MM.1S (cell line): ENCODE measurements at regions not wholly inside any gene's neighbourhood (a gene's known extent, or its start where the extent isn't known, plus 50 kb on each side); places are given as distances from the start of the nearest gene placed in this dataset.

Experiments
- DNase-seq: peaks from one replicate; pipeline ENCODE4 v3.0.0-alpha.2; 2015
- H2AFZ ChIP-seq: fragments of 300-600 bp; sonication (generic); 2 replicates; pipeline ENCODE4 v1.6.0; 2016; ENCODE audit warnings: antibody characterized with exemption, low read length
- H3F3A ChIP-seq: fragments of 300-600 bp; sonication (generic); 2 replicates; pipeline ENCODE4 v1.6.1; 2016; ENCODE audit warnings: mild to moderate bottlenecking, antibody characterized with exemption, low read length, moderate library complexity, mixed read lengths; ENCODE audit not compliant: insufficient read depth
- H3K27ac ChIP-seq: fragments of 300-600 bp; sonication (generic); 2 replicates; pipeline ENCODE4 v1.5.1; 2016; ENCODE audit warnings: mild to moderate bottlenecking, low read length
- H3K27me3 ChIP-seq: fragments of 300-600 bp; sonication (generic); replicated peaks from 2 replicates; pipeline ENCODE4 v1.6.0; 2016; ENCODE audit warnings: low read length; ENCODE audit not compliant: insufficient read depth
- H3K36me3 ChIP-seq: fragments of 300-600 bp; sonication (generic); replicated peaks from 2 replicates; pipeline ENCODE4 v1.6.1; 2016; ENCODE audit warnings: mild to moderate bottlenecking, low read length, mixed read lengths; ENCODE audit not compliant: insufficient read depth
- H3K4me1 ChIP-seq: fragments of 300-600 bp; sonication (generic); 2 replicates; pipeline ENCODE4 v1.6.1; 2016; ENCODE audit warnings: low read length, mixed read lengths
- H3K4me2 ChIP-seq: fragments of 300-600 bp; sonication (generic); 2 replicates; pipeline ENCODE4 v1.6.0; 2016; ENCODE audit warnings: low read depth, low read length
- H3K4me3 ChIP-seq: fragments of 300-600 bp; sonication (generic); 2 replicates; pipeline ENCODE4 v1.5.1; 2016; ENCODE audit warnings: low read length, mixed read lengths
- H3K79me2 ChIP-seq: fragments of 300-600 bp; sonication (generic); 2 replicates; pipeline ENCODE4 v1.6.1; 2016; ENCODE audit warnings: mixed run types, low read length, mixed read lengths
- H3K9ac ChIP-seq: fragments of 300-600 bp; sonication (generic); 2 replicates; pipeline ENCODE4 v1.6.1; 2016; ENCODE audit warnings: low read length, mixed read lengths
- H3K9me2 ChIP-seq: fragments of 300-600 bp; sonication (generic); replicated peaks from 2 replicates; pipeline ENCODE4 v1.6.1; 2016; ENCODE audit warnings: mild to moderate bottlenecking, low read length, mixed read lengths; ENCODE audit not compliant: insufficient read depth
- H3K9me3 ChIP-seq: fragments of 300-600 bp; sonication (generic); replicated peaks from 2 replicates; pipeline ENCODE4 v1.6.1; 2016; ENCODE audit warnings: mild to moderate bottlenecking, low read length, mixed read lengths; ENCODE audit not compliant: insufficient read depth
- H4K20me1 ChIP-seq: fragments of 300-600 bp; sonication (generic); 2 replicates; pipeline ENCODE4 v1.6.1; 2016; ENCODE audit warnings: mild to moderate bottlenecking, low read length, moderate library complexity, mixed read lengths; ENCODE audit not compliant: insufficient read depth
- EZH2 ChIP-seq: fragments of 300-600 bp; sonication (generic); optimal IDR thresholded peaks from 2 replicates; pipeline ENCODE3; 2017; ENCODE audit warnings: low read depth, mild to moderate bottlenecking, antibody characterized with exemption, low read length, mixed read lengths
- EZH2phosphoT487 ChIP-seq: fragments of 300-600 bp; sonication (generic); IDR thresholded peaks from 2 replicates; pipeline ENCODE4 v1.6.1; 2018; ENCODE audit warnings: antibody characterized with exemption, low read length
- TF ChIP-seq, protein P1 (sequence below): fragments of 300-600 bp; sonication (generic); IDR thresholded peaks from 2 replicates; pipeline ENCODE4 v1.5.1; 2016; ENCODE audit warnings: antibody characterized with exemption, low read length, mixed read lengths

DNA sequence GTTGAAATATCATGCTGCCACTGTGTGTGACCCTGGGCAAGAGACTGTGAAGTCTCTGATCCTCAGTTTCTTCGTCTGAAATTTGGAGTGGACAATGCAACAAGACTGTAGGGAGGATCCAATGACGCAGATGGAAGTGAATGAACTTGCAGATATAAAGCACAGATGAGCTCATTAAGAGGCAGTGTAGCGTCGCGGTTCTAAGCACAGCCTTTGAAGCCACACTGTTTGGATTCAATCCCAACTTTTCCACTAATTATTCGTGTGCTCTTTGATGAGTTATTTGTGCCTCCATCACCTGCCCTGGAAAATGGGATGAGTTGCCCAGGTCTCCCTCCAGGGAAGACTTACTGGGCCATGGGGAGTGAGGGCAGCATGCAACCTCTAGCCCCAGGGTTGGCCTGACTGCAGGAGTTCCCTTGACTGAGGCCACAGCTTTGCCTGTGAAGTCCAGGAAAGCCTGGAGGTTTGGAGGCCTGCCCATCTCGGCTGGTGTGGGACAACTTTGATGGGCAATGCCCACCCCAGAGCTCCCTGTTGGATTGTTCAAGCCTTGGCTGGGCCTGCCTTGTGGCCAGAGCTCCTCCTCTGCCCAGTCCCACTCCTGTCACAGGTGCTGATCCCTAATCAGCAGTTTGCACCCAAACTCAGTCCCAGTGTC lies 266.0 kb upstream of the B3GAT1 start:
- Histone ChIP-seq H3K36me3 (no peaks in the 10 kb centered on the region), H3K27ac (no peak overlapping the region), H4K20me1 (no peaks in the 10 kb centered on the region), H3K79me2 (no peaks in the 10 kb centered on the region), H3K9me3 (no peaks in the 10 kb centered on the region), H3K9me2 (no peaks in the 10 kb centered on the region), H3K4me3 (no peak overlapping the region), H3K4me2 (no peak overlapping the region), H3K4me1 (no peaks in the 10 kb centered on the region), H3K27me3 (no peaks in the 10 kb centered on the region), H3F3A (no peaks in the 10 kb centered on the region), H3K9ac (no peak overlapping the region), H2AFZ (no peak overlapping the region)
- TF ChIP-seq EZH2phosphoT487 (no peak), EZH2 (no peak)
- TF ChIP-seq, protein P1, sequence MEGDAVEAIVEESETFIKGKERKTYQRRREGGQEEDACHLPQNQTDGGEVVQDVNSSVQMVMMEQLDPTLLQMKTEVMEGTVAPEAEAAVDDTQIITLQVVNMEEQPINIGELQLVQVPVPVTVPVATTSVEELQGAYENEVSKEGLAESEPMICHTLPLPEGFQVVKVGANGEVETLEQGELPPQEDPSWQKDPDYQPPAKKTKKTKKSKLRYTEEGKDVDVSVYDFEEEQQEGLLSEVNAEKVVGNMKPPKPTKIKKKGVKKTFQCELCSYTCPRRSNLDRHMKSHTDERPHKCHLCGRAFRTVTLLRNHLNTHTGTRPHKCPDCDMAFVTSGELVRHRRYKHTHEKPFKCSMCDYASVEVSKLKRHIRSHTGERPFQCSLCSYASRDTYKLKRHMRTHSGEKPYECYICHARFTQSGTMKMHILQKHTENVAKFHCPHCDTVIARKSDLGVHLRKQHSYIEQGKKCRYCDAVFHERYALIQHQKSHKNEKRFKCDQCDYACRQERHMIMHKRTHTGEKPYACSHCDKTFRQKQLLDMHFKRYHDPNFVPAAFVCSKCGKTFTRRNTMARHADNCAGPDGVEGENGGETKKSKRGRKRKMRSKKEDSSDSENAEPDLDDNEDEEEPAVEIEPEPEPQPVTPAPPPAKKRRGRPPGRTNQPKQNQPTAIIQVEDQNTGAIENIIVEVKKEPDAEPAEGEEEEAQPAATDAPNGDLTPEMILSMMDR = no peak
- DNase-seq = no peak

DNA sequence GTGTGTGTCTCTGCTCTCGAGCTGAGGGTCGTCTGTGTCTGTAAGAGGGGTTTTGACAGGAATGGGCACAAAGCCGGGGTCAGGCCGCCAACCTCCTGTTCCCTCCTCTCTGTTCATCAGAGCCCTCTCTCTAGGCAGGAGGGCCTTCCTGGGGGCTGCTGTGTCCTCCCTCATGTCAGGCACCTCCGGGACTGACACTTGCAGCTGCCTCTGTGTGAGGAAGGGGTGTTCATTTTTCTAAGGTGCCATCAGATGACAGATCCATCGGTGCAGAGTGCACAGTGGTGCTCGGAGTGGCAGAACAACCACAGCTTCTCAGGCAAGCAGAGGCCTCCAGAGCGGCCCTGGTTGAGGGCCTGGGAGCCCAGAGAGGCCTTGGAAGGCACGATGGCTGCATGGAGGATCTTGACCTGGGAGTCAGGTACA lies 265.4 kb upstream of the B3GAT1 start:
- Histone ChIP-seq H3F3A (no peaks in the 10 kb centered on the region), H2AFZ (no peak overlapping the region), H3K79me2 (no peaks in the 10 kb centered on the region), H3K4me3 (no peak overlapping the region), H3K9ac (no peak overlapping the region), H3K36me3 (no peaks in the 10 kb centered on the region), H3K27me3 (no peaks in the 10 kb centered on the region), H3K9me2 (no peaks in the 10 kb centered on the region), H3K4me1 (no peaks in the 10 kb centered on the region), H3K27ac (no peak overlapping the region), H3K4me2 (no peak overlapping the region), H4K20me1 (no peaks in the 10 kb centered on the region), H3K9me3 (no peaks in the 10 kb centered on the region)
- TF ChIP-seq EZH2phosphoT487 (no peak), EZH2 (no peak)
- TF ChIP-seq, protein P1 = no peak
- no peak for DNase-seq

DNA sequence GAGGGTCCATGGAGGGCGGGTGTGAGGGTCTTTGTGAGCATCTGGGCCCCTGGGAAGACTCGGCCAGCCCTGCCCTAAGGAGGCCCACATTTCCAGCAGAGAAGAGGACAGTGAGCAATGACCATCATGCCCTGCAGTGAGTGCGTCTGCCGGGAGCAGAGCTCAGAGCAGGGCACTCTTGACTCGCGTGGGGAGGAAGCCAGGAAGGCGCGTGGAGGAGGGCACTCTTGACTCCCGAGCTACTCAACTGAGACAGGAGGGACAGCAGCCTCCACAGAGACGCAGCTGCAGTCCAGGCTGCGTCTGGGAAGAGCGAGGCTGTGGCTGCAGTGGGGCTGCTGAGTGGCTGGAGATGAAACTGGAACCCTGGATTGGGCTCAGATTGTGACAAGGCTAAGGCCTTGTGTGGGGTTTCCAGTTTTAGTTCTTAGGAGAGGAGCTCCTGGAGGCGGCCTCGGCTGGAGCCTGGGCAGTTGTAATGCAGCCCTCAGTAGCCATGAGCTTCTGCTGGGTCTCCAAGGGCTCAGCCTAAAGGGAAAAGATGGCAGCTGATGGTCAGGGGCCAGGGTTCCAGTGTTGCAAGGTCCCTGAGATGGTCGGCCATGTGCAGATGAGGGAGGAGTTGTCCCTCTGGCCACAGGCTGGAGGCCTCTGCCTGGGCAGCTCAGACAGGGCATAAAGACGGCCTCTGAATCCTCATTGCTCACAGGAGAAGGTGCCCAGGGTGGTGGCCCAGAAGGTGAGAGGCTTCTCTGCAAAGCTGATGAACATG lies 264.7 kb upstream of the B3GAT1 start:
- Histone ChIP-seq H3K36me3 (no peaks in the 10 kb centered on the region), H3K4me3 (no peak overlapping the region), H3K27ac (no peak overlapping the region), H3K4me2 (no peak overlapping the region), H4K20me1 (no peaks in the 10 kb centered on the region), H3K4me1 (no peaks in the 10 kb centered on the region), H3K79me2 (no peaks in the 10 kb centered on the region), H3K9me2 (no peaks in the 10 kb centered on the region), H3K27me3 (no peaks in the 10 kb centered on the region), H2AFZ (no peak overlapping the region), H3F3A (no peaks in the 10 kb centered on the region), H3K9me3 (no peaks in the 10 kb centered on the region), H3K9ac (no peak overlapping the region)
- DNase-seq = no peak
- TF ChIP-seq EZH2phosphoT487 (no peak), EZH2 (no peak)
- TF ChIP-seq, protein P1 = no peak
